Right kidney (tissue), 1 donor: ENCODE measurements at regions not wholly inside any gene's neighbourhood (a gene's known extent, or its start where the extent isn't known, plus 50 kb on each side); places are given as distances from the start of the nearest gene placed in this dataset.
"Not testable (repeated sequence)": the region's sequence is repeated elsewhere in the genome, so short reads cannot be mapped to it uniquely, and the experiment has no call there.

ENCODE experiments used
- DNase-seq: peaks from one replicate; pipeline ENCODE4 v3.0.0-alpha.2; 2016

- DNase-seq, result no peak
These were observed 55.9 kb downstream of the BAMBI start for GRCh38 chr10:28733245-28733644.

- no peak for DNase-seq
These were observed 56.3 kb downstream of the BAMBI start for GRCh38 chr10:28733647-28734046.

GRCh38 chr10:28734938-28735759 is 57.8 kb downstream of the BAMBI start:
- DNase-seq, result no peak

GRCh38 chr10:28737096-28737495 is 59.8 kb downstream of the BAMBI start:
- no peak for DNase-seq

GRCh38 chr10:28738200-28738599 is 60.9 kb downstream of the BAMBI start:
- no peak for DNase-seq

- DNase-seq, result no peak
These were observed 66.3 kb downstream of the BAMBI start for GRCh38 chr10:28743576-28743975.

- no peak for DNase-seq
These were observed 66.9 kb downstream of the BAMBI start for GRCh38 chr10:28744069-28744768.

- DNase-seq, result no peak
These were observed 77.8 kb downstream of the BAMBI start for GRCh38 chr10:28754930-28755718.

- DNase-seq, result no peak
These were observed 83.9 kb downstream of the BAMBI start for GRCh38 chr10:28761084-28761846.

- DNase-seq, result no peak
These were observed 86.3 kb downstream of the BAMBI start for GRCh38 chr10:28763471-28764170.

- no peak for DNase-seq
These were observed 88.3 kb downstream of the BAMBI start for GRCh38 chr10:28765641-28766040.

GRCh38 chr10:28768227-28768626 is 90.9 kb downstream of the BAMBI start:
- no peak for DNase-seq

GRCh38 chr10:28769091-28769604 is 91.8 kb downstream of the BAMBI start:
- peak; percentile 39 for DNase-seq

- not testable (repeated sequence) for DNase-seq
These were observed 94.3 kb downstream of the BAMBI start for GRCh38 chr10:28771580-28772090.

GRCh38 chr10:28774051-28774995 is 97.0 kb downstream of the BAMBI start:
- DNase-seq, result no peak

- DNase-seq, result no peak
These were observed 98.5 kb downstream of the BAMBI start for GRCh38 chr10:28775773-28776172.

- no peak for DNase-seq
These were observed 99.2 kb downstream of the BAMBI start for GRCh38 chr10:28776519-28776918.

GRCh38 chr10:28777911-28778310 is 100.6 kb downstream of the BAMBI start:
- no peak for DNase-seq

GRCh38 chr10:28778524-28778923 is 101.2 kb downstream of the BAMBI start:
- DNase-seq, result no peak

- no peak for DNase-seq
These were observed 104.0 kb downstream of the BAMBI start for GRCh38 chr10:28781296-28781695.
